CD4-positive, alpha-beta T cell treated with Interleukin-10 for 1 hour (primary cell): ENCODE measurements at regions not wholly inside any gene's neighbourhood (a gene's known extent, or its start where the extent isn't known, plus 50 kb on each side); places are given as distances from the start of the nearest gene placed in this dataset.
"Not testable (repeated sequence)": the region's sequence is repeated elsewhere in the genome, so short reads cannot be mapped to it uniquely, and the experiment has no call there.

ENCODE experiments used
- DNase-seq: peaks from one replicate; pipeline ENCODE4 v3.0.0-alpha.2; 2020

DNA sequence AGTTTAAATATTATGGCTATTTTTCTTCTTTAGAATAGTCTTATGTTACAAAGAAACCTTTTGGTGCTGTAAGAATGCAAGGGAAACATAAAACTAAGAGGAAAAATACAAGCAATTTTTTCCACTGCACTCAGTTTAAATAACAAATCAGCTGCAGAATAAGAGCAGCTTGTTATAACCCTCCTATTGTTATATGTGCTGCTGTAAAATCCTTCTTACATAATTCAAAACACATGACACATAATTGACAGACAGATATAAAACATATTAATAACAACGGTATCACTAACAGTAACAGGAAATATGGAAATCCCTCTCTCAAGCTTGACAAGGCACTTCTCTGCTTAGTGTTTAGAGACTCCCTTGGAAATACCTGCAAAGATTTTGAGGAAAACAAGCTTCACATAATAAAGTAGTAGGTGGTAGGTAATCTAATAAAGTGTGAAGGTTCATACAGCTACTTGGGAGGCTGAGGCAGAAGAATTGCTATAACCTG, 385.3 kb upstream of the HS3ST1 start:
- no peak for DNase-seq

DNA sequence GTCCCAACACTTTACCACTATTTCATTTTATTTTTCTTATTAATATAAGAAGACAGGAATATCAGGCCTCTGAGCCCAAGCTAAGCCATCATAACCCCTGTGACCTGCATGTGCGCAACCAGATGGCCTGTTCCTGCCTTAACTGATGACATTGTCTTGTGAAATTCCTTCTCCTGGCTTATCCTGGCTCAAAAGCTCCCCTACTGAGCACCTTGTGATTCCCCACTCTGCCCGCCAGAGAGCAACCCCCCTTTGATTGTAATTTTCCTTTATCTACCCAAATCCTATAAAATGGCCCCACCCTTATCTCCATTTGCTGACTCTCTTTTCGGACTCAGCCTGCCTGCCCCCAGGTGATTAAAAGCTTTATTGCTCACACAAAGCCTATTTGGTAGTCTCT, 382.8 kb upstream of the HS3ST1 start:
- not testable (repeated sequence) for DNase-seq

DNA sequence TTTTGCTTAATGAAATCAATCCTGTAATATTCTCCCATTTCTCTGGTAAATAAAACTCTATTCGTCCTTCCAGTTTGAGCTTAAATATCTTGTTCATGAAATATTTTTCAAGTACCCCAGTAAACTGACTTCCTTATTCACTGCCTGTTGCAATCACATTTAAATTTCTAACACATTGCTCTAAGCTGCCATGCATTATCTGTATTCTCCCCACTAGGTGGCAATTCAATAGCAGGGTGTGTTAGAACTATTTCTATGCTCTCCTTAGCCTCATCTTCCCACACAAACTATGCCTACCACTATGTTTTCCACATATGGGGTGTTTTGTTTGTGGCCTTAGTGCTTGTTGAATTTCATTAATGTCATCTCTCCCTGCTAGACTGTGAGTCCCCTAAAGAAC, 377.1 kb upstream of the HS3ST1 start:
- DNase-seq, result no peak

DNA sequence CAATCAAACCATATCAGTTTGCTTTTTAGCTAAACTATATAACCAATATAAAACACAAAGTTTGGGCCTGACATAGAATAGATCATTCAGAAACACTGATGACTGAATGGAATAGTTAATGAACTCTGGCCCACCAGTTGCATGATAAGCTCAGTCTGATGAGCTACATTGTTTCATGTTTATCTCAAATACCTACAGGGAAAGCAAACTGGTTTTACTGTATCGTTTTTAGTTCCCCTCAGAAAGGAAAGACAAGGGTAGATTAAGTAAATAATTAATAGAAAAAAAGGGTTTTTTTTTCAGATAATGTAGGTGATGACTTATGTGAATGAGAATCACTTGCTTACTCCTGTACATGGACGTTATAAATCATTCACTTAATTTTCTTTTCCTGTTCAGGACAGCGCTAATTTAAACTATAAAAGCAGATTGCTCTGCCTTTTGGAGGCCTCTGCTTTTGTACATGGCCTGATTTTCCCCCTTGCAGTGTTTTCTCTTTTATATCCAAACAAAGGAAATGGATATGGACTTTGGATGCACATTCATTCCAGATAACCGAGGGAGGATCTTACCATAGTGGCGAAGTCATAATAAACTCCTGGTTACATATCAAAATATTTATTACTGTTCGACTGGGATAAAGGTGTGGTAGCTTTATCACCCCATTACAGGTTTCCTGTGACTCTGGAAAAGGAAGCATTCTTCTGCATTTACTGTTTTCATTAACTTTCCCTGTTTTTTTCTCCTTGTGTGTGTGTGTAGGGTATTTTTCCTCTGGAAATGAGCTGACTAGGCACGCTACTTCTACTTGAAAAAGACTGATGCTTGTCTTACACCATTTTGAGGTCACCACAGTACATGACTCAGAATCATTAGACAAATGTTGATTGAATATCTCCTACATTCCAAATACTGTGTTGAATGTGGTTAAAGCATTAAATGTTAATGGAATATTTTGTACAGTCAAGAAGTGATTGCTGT, 373.1 kb upstream of the HS3ST1 start:
- DNase-seq, result no peak

DNA sequence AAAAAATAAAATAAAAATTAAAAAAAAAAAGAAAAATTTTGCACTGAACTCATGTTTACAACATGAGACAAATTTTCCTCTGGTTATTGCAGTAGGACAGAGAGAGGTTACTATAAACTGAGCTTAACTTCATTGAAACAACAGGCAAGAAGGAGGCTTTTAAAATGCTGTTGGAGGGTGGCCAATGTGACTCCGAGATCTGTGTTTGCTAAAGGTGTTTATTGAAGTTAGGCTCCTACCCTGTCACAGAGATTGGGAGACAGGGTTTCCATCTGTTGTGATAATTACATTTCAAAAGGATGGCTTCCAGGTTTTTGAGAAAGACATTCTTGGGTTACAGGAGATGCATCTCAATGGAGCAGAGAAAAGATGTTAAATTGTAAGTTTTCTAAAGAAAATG, 370.5 kb upstream of the HS3ST1 start:
- DNase-seq, result no peak

DNA sequence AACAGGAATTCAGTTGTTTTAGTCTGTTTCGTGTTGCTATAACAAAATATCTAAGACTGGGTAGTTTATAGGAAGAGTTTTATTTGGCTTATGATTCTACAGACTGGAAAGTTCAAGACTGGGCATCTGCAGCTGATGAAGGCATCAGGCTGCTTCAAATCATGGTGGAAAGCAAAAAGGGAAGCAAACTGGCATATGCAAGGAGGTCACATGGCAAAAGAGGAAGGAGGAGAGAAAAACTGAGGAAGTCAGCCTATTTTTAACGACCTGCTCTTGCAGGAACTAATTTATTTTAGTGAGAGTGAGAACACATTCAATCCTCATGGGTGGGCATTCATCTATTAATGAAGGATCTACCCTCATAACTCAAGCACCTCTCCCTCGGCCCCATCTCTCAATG, 363.1 kb upstream of the HS3ST1 start:
- no peak for DNase-seq

DNA sequence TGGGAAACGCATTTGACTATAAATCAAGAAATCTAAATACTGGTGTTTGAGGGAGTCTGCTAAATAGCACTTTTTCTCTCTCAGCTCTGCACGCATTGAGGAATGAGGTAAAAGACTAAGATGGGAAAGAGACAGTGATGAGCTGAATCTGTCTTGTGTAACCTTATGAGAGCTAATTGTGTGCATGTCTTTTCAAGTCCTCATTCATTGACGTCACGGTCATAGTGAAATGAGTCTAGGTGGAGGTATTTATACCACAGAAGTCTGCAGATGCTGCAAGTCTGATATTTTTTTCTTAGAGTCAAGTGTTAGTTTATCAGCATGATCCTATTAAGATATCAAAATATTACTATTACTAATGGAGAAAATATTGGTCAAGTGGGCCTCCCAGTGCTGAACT, 361.5 kb upstream of the HS3ST1 start:
- DNase-seq, result no peak

DNA sequence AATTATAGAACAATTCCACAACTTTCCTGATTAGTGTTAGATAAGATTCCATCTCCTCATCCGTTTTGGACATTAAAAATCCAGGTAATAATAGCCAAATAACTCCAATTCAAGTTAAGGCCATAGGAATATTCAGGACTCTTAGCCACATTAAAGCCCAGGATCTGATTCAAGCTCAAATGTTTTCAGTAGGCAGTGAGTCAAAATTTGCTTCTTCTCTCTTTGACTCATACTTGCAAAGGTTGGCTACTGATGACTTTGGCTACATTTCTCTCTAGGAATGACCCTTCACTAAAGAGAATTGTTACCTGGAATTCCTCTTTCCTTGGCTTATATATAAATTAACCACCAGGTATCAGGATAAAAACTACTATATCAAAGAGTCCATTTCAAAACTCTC, 354.9 kb upstream of the HS3ST1 start:
- DNase-seq, result no peak

DNA sequence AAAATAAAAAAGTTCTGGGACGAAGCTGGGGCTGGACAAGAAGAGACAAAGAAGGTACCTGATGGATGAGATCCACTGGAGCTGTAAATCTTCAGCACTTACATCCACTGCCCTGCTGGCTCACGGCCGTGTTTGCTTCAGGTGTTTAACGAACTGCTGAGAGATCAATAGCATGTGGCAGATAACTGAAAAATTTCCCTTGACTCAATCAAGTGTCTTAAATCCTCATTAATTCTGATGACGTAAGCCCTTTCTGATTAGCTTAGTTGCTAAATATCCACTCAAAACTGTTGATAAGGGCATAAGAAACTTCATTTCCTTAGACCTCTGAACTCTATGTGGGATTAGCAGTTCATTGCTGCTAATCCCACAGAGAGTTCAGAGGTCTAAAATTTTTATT, 354.2 kb upstream of the HS3ST1 start:
- no peak for DNase-seq

DNA sequence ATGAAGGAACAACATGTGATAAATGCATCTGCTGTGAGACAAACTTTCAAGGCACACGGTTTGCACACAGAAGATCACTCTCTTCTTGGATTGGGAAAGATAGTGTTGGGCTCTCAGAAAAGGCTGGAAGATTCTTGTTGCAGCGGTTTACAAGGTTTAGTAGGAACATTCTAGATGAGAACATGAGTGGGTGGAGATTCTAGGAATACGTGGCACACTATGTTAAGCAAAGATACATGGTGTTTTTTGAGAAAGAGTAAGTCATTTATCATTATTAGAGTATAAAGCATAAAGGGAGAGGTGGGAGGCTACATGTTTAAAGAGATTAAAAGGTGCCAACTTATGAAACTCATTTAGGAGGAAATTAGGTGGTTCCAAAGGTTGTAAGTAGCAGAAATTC, 348.8 kb upstream of the HS3ST1 start:
- no peak for DNase-seq

DNA sequence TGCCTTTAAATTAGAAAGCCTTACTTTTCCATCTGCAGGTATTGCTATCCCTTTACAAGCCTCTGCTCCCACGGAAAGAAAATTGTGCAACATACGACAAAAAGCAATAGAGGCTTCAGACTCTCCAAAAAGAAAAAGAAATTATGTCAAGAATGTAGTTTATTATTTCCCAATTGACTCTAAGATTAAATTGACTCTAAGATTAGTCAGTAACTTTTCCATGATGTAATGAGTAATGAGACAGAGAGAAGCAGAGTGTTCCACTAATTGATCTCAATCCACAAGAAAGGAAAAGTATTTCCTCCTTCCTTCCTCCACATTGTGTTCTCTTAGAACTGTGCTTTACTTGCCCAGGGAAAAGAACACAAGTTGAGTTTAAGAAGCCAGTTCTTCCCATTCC, 345.7 kb upstream of the HS3ST1 start:
- DNase-seq, result no peak

DNA sequence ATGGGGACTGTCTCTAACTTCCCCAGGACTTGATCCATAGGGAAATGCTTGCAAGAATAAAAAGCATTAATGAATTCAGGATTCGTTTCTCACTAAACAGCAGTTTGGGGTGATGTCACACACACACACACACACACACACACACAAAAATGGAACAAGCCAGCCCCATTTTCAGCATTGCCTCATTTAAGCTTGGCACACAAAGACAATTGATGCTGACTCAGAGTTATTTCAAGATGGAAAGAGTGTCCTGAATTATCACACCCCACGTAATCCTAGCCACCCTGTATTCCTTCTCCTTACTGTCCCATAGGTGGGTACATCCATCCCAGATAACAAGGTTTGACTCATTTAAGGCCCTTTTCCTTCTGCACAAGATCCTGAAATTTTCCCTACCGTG, 345.1 kb upstream of the HS3ST1 start:
- no peak for DNase-seq

DNA sequence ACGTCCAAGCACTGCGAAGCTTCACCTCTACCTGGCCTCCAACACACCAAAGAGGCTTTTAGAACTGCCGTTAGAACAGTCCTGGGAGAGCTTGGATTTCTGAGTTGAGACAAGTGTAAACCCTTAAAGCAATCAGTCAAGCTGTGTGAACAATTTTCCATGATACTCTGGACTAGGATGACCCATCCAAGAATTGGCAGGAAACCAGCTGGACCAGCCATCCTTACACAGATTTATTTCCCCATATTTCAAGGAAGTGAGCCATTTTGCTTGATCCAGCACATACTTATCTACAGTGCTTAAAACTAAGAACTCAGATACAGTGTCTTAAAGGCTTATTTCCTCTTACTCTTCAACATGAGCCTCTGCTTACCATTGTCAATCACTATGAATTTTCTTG, 340.7 kb upstream of the HS3ST1 start:
- DNase-seq, result no peak

DNA sequence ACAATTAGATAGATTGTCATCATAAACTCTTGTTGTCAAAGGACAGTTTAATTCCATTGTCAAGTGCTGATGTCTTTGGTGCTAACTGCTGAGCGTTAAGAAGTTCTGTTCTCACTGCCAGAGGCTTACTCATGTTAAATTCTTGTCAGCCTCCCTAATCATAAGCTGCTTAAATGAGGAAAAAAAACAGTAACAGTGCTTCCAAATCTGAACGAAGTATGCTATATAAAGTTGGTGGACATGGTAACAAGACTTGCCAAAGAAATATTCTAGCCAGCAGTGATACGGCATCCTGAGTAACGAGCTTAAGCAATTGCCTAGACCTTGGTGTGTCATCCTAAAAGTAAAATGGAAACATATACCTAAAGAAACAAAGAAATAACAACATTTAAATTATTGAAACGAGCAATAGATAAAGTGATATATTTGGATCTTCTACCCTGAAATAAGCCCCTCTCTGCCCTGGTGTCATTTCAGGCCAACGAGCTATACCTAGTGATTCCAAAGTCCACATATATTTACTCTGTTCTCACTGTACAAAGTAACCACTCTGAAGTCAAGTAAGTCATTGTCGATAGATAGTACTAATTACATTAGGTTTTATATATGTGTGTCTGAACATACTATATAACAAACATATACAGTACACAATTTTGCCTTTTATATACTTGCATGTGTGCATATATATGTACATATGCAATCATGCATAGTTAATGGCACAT, 339.7 kb upstream of the HS3ST1 start:
- DNase-seq, result no peak

DNA sequence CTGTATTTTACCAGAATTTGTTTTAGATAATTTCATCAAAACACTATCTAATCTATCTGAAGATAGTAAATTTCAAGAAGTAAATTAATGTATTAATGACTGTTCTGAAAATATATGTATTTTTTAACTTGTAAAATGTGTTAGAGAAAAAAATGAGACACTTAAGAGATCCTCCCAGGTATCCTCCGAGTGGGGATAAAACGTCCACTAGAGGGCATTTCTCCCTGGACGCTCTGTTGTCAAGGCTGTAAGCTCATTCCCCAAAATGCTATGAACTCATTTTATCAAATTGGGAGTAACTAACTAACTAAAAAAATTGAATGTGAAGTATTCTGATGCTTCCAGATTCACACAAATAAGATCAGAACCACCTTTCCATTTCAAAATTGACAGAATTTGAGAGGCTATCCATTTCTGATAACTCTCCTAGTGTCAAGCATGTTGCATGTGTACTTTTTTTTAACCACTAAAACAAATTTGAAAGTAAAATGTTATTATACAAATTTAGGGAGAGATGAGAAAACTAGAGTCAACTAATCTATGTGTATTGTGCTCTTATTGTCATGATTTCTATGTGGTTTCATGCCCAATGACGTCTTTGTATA, 337.3 kb upstream of the HS3ST1 start:
- DNase-seq, result peak; percentile 3

DNA sequence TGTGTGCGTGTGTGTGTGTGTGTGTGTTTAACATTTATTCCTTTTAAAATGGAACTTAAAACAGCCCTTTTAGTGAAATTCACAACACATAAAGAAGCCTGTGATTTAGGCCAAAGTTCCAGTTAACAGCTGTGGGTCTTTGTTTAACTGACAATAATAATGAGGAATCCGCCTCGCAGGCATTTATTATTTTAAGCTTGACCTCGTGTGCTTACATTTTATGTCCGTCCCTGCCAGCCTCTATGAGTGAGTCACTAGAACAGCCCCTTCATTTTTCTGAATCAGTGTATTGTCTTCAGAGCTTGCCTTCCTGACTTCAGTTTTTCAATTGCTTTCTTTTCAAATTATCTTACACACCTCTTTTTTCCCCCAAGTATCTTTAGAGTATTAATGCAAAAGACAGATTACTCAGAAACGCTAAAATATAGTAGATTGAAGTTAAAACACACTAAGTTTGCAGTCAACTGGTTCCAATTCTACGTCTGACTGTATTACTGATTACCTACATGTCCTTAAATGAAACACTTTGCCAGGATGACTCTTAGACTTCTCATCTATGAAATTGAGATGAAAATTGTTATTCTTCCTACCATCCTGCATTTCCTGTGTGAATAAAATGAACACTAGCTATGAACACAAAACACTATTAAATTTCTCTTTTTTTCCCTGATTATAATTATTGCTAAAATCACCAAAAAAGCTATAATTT, 319.6 kb upstream of the HS3ST1 start:
- DNase-seq, result no peak

DNA sequence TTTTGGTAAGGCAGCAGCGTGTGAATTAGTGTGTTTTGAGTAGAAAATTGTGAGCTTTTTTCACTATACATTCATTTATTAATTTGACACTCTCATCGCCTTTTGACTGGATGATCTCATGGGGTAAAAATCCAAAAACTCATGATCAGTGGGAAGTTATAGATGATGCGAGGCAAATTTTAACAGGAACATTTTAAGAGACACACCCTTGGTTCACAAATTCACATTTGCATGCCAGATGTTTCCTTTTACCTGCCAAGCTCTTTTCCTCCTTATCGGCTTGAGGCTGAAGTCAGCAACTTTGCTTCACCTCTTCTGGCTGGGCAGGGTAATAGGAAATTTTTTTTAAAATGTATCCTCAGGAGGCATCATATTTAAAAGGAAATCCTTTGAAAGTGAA, 318.0 kb upstream of the HS3ST1 start:
- no peak for DNase-seq

DNA sequence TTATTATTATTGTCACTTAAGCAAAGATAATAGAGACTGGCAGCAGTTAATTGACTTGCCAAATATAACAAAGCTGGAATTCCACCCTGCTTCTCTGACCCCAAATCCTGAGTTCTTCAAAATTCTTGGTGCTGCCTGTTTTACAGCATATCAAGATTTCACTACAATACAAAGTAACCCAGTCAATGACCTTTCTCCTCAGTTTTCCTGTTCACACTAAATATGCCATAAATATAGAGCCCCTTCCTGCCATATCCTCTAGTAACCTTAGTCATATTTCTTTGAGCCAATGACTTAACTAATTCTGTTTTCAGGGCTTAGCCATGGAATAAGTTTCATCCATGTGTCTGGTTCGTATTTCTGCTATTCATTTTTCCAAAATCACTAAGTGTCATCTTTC, 315.3 kb upstream of the HS3ST1 start:
- DNase-seq, result no peak

DNA sequence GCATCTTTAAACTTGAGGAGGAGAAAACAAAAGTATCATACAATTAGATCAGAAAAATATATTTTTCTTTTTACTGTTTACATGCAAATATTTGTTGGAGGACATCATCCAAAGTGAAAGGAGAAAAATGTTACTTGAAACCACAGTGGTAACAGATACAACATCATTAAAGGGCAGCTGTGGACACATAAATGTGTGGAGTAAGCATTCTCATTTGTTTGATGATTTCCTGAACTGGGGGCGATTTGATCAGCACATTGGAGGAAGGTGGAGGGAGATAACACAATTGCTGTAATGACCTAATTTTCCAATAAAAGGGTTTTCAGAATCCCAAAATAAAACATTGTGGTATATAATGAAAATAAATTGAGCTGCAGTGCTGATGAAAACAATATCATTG, 314.5 kb upstream of the HS3ST1 start:
- DNase-seq, result no peak

DNA sequence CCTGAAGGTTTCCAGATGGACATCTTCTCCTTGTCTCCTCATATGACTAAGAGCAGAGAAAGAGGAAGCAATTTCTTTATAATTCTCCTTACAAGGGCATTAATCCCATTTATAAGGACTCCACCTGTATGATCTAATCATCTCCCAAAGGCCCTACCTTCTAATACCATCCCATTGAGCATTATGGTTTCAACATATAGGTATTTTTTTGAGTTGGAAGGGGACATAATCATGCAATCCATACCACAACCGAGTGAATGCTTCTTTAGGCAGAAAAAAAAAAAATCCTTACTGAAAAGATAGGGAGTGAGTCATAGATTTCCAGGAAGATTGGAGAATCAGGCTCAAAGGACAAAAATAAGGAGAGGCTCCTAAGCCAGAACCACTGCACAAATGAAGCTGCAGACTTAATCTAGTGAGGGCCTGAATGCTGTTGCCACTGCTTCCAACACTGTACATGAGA, 312.5 kb upstream of the HS3ST1 start:
- DNase-seq, result no peak

DNA sequence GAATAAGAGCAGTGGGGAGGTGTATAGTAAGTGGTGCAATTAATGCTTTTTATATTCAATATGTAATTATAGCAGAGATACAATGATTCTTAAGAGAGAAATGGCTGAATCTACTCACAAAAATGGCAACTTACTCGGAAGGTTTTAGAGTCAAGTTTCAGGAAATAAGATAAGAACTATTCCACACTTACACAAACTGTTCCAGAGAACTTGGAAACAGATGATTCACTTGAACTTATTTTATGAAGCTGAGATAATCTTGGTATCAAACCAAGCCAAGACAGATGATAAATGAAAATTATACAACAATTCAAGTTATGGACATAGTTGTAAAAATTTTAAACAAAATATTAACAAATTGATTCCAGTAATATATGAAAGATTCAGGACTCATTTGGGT, 311.3 kb upstream of the HS3ST1 start:
- DNase-seq, result no peak

DNA sequence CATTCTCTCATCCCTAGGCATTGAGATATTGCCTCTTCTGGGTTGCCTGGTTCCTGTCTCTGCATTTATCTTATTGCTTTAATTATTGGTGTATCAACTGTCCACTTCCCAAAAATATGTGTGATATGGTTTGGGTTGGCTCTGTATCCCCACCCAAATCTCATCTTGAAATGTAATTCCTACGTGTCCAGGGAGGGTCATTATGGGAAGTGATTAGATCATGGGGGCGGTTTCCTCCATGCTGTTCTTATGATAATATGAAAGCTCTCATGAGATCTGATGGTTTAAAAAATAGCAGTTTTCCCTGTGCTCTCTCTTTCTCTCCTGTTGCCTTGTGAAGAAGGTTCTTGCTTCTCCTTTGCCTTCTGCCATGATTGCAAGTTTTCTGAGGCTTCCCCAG, 308.3 kb upstream of the HS3ST1 start:
- DNase-seq, result no peak

DNA sequence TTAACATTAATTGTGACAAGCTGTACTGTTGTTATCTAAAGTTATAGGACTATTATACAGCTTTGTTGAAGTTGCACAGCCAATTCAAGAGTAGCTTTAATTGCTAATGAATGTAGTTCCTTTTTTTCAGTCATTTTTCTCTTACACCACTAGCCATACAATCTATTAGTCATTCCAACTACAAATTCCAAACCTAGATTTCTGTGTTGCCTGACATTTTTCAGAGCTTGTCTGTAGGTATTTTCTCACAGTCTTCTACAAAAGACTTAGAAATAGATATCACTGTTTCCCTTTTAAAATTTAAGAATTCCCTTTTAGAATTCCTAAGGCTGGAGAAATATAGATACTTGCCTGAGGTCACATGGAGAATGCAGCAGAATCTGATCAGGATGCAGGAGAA, 307.0 kb upstream of the HS3ST1 start:
- DNase-seq, result no peak
